Upper lobe of right lung (tissue), 1 donor: ENCODE measurements at regions not wholly inside any gene's neighbourhood (a gene's known extent, or its start where the extent isn't known, plus 50 kb on each side); places are given as distances from the start of the nearest gene placed in this dataset.
"Not testable (repeated sequence)": the region's sequence is repeated elsewhere in the genome, so short reads cannot be mapped to it uniquely, and the experiment has no call there.

ENCODE experiments used
- ATAC-seq: fragments of 200-7000 bp; cut with Tn5 transposase; one replicate; pipeline ENCODE4 v1.9.1; 2020; ENCODE audit warnings: mild to moderate bottlenecking, moderate library complexity
- DNase-seq: peaks from one replicate; pipeline ENCODE4 v3.0.0-alpha.2; 2020
- H3K27ac ChIP-seq: fragments of 200-600 bp; one replicate; pipeline ENCODE4 v1.8.0; 2022
- H3K27me3 ChIP-seq: fragments of 200-600 bp; one replicate; pipeline ENCODE4 v1.8.0; 2022; ENCODE audit warnings: mild to moderate bottlenecking
- H3K36me3 ChIP-seq: fragments of 200-600 bp; one replicate; pipeline ENCODE4 v1.8.0; 2022
- H3K4me1 ChIP-seq: fragments of 200-600 bp; one replicate; pipeline ENCODE4 v1.8.0; 2022
- H3K4me3 ChIP-seq: fragments of 200-600 bp; one replicate; pipeline ENCODE4 v1.8.0; 2022; ENCODE audit warnings: mild to moderate bottlenecking
- H3K9me3 ChIP-seq: fragments of 200-600 bp; one replicate; pipeline ENCODE4 v1.8.0; 2022
- intact Hi-C: fragments of 100-400 bp; cut with DNase I; formaldehyde crosslinking; loops from one replicate; pipeline ENCODE4 v1.11.0; 2022
- TF ChIP-seq, protein P1 (sequence below): fragments of 200-600 bp; IDR thresholded peaks from one replicate; pipeline ENCODE4 v1.8.0; 2022; ENCODE audit warnings: antibody characterized with exemption
- donor health status: DM: no; HTN: yes; CAD: no; lungs with severe emphysema.

DNA sequence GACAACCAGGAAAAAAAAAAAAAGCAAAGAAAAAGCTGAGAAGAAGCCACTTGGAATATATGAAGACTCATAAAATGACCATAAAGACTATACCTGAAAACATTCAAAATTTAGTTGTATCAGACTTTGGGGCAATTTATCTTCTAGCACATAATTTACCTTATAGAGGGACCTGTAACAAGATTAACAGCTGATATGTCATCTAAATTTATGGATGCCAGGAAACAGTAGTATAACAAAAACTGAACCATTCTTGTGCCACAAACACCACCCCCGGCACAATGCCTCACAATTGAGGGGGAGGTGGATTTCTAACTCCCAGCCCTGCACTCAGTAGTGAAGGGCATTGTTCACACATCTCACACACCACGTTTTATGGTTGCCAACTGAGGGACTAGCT lies 1352.0 kb downstream of the BRINP3 start:
- Histone ChIP-seq H3K36me3 (no peaks in the 10 kb centered on the region), H3K27ac (no peak overlapping the region), H3K27me3 (no peaks in the 10 kb centered on the region), H3K9me3 (peaks cover 6% of the 10 kb centered on the region), H3K4me1 (no peaks in the 10 kb centered on the region), H3K4me3 (no peak overlapping the region)
- DNase-seq (no peak), ATAC-seq (no peak)
- TF ChIP-seq, protein P1, sequence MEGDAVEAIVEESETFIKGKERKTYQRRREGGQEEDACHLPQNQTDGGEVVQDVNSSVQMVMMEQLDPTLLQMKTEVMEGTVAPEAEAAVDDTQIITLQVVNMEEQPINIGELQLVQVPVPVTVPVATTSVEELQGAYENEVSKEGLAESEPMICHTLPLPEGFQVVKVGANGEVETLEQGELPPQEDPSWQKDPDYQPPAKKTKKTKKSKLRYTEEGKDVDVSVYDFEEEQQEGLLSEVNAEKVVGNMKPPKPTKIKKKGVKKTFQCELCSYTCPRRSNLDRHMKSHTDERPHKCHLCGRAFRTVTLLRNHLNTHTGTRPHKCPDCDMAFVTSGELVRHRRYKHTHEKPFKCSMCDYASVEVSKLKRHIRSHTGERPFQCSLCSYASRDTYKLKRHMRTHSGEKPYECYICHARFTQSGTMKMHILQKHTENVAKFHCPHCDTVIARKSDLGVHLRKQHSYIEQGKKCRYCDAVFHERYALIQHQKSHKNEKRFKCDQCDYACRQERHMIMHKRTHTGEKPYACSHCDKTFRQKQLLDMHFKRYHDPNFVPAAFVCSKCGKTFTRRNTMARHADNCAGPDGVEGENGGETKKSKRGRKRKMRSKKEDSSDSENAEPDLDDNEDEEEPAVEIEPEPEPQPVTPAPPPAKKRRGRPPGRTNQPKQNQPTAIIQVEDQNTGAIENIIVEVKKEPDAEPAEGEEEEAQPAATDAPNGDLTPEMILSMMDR = no peak
- intact Hi-C loops = no loop called here

DNA sequence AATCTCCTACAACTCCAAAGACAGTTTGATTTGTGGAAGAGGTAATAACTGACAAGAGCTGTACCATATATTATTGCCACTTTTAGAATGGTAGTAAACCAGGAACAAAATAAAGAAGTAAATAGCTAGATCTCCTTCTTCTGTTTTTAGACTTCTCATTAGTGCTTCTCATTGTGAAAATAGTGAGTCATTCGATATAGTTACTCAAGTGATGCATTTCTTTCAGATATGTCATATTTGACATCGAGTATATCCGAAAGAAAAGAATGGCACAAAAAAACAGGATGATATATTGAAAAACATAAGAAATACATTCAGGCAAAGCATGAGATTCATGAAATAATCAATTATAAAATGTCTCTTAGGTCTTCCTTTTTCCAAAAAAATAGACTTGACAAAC lies 1346.1 kb downstream of the BRINP3 start:
- Histone ChIP-seq H3K27me3 (no peaks in the 10 kb centered on the region), H3K36me3 (no peaks in the 10 kb centered on the region), H3K9me3 (no peaks in the 10 kb centered on the region), H3K27ac (no peak overlapping the region), H3K4me3 (no peak overlapping the region), H3K4me1 (no peaks in the 10 kb centered on the region)
- intact Hi-C loops = no loop called here
- no peak for ATAC-seq
- DNase-seq = no peak
- TF ChIP-seq, protein P1 = no peak

DNA sequence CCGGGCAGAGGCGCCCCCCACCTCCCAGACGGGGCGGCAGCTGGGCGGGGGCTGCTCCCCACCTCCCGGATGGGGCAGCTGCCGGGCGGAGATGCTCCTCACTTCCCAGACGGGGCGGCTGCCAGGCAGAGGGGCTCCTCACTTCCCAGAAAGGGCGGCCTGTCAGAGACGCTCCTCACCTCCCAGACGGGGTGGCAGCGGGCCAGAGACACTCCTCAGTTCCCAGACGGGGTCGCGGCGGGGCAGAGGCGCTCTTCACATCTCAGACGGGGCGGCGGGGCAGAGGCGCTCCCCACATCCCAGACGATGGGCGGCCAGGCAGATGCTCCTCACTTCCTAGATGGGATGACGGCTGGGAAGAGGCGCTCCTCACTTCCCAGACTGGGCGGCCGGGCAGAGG lies 1337.9 kb downstream of the BRINP3 start:
- DNase-seq = peak; percentile 44
- ATAC-seq, intact Hi-C loops: not testable (repeated sequence)

DNA sequence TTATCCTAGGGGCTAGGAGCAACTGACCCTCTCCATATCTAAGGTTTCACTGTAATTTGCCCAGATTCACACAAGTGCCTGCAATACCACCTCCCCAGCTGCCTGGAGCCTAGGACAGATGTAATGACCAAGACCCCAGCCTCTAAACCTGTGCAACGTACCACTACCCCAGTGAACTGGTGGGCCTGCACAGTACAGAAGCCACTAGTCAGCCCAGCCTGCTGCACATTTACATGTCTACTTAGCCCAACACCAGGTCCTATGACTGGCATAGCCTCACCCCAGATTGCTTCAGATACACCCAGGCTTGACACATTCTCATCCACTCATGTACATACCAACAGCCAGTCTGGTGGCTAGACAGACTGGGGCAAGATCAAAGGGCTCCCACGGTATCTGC lies 1336.6 kb downstream of the BRINP3 start:
- H3K36me3 ChIP-seq = no peaks in the 10 kb centered on the region
- ATAC-seq (peak; percentile 22), DNase-seq (no peak)
- no peak overlapping the region for H3K27ac ChIP-seq
- no peaks in the 10 kb centered on the region for H3K4me1 ChIP-seq
- TF ChIP-seq, protein P1 = no peak
- no peaks in the 10 kb centered on the region for H3K9me3 ChIP-seq
- intact Hi-C loops = no loop called here
- no peak overlapping the region for H3K4me3 ChIP-seq
- no peaks in the 10 kb centered on the region for H3K27me3 ChIP-seq

More for the DNA sequence above, 1337.9 kb downstream of the BRINP3 start:
- not testable (repeated sequence) for H3K4me3 ChIP-seq, H3K27ac ChIP-seq, H3K4me1 ChIP-seq, H3K36me3 ChIP-seq, H3K27me3 ChIP-seq, H3K9me3 ChIP-seq

DNA sequence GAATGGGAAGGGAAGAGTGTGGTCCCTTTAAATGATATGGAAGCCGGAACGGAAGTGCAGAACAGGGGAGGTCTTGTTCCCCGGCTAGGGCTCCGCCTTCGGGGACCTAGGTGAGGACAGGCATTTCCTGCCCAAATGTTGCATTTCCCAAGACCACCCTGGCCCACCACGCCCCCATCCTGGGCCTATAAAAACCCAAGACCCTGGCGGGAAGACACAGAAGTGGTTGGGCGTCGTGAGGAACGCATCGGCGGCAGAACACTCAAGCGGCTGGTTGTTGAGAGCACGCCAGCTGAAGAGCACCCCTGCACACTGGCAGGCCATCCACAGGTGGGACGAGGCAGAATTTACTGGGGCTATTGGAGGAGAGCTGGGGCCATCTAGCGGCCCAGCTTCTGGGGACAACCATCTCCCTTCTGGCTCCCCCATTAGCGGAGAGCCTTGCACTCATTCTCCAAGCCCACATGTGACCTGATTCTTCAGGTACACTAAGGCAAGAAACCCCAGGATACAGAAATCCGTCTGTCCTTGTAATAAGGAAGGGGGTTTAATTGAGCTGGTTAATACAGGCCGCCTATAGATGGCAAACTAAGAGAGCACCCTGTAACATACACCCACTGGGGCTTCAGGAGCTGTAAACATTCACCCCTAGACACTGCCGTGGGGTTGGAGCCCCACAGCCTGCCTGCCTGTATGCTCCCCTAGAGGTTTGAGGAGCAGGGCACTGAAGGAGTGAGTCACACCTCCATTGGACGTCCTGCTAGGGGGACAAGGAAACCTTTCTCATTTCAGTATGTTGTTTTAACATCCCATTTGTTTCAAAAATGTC lies 1327.9 kb downstream of the BRINP3 start:
- Histone ChIP-seq H3K27me3 (no peaks in the 10 kb centered on the region), H3K36me3 (no peaks in the 10 kb centered on the region), H3K4me3 (no peak overlapping the region), H3K27ac (no peak overlapping the region), H3K4me1 (no peaks in the 10 kb centered on the region), H3K9me3 (no peaks in the 10 kb centered on the region)
- ATAC-seq (peak; percentile 82), DNase-seq (peak; percentile 66)
- TF ChIP-seq, protein P1 = no peak
- intact Hi-C loops = no loop called here

DNA sequence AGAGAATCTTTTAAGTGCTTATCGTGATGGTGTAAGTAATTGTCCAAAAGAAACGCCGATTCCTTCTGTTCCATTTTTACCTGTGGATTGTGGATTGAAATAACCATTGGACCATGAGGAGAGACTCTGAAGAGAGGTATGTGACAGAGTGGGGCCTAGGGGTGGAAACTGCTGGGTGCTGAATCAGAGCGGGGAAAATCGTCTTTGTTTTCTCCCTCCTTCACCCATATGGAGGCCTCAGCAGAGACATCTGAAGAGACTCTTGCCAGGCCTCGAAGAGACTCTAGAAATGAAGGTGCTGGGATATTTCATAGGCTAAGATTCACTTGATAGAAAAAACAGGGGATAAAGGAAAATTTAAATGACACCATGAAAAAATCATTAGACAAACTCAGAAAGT lies 1327.0 kb downstream of the BRINP3 start:
- no peak for ATAC-seq
- Histone ChIP-seq H3K4me1 (no peaks in the 10 kb centered on the region), H3K36me3 (no peaks in the 10 kb centered on the region), H3K4me3 (no peak overlapping the region), H3K27ac (no peak overlapping the region), H3K9me3 (no peaks in the 10 kb centered on the region), H3K27me3 (no peaks in the 10 kb centered on the region)
- TF ChIP-seq, protein P1 = no peak
- intact Hi-C loops = no loop called here
- DNase-seq = no peak
